ENCODE measurements at regions not wholly inside any gene's neighbourhood (a gene's known extent, or its start where the extent isn't known, plus 50 kb on each side); places are given as distances from the start of the nearest gene placed in this dataset.

DNA sequence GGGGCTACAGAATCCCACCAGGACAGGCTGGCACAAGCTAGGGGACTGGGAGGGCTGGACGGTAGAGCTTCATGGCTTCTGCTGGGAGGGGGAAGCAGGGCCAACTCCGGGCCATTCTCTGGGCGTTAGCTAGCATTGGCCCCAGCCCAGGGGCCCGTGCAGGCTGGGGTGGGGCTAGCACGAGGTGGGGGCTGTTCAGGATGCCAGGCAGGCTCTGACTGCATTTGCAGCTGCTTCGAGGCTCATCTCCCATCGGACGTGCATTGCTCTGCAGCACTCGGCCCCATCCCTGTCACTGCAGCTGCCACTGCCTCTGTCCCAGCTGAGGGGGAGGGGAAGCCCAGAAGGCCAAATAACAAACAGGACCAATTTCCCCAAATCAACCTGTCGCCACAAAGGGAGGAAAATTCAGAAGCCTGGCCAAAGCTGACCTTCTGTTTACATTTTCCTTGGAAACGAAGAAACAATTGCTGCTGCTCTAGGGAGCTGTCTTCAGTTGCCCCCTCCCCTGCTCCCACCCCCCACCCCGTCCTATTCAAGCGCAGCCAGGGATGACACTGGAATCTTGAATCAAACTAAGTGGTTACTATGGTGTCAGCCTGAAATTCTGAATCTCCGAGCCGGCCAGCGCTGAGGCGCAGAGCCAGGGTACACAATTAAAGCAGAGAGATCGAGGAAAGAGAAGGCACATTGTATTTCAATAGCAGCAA is 138.8 kb upstream of the PRR20G start:
- TF ChIP-seq, protein P1, sequence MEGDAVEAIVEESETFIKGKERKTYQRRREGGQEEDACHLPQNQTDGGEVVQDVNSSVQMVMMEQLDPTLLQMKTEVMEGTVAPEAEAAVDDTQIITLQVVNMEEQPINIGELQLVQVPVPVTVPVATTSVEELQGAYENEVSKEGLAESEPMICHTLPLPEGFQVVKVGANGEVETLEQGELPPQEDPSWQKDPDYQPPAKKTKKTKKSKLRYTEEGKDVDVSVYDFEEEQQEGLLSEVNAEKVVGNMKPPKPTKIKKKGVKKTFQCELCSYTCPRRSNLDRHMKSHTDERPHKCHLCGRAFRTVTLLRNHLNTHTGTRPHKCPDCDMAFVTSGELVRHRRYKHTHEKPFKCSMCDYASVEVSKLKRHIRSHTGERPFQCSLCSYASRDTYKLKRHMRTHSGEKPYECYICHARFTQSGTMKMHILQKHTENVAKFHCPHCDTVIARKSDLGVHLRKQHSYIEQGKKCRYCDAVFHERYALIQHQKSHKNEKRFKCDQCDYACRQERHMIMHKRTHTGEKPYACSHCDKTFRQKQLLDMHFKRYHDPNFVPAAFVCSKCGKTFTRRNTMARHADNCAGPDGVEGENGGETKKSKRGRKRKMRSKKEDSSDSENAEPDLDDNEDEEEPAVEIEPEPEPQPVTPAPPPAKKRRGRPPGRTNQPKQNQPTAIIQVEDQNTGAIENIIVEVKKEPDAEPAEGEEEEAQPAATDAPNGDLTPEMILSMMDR (IDR thresholded peaks at IDR 0.05), result no peak
- TF ChIP-seq EZH2 (IDR thresholded peaks at IDR 0.05; ENCODE audit: borderline replicate concordance, insufficient read depth, low read depth, low read length, poor library complexity, severe bottlenecking), result no peak
